Retinal pigment epithelial cell (primary cell): ENCODE measurements at regions not wholly inside any gene's neighbourhood (a gene's known extent, or its start where the extent isn't known, plus 50 kb on each side); places are given as distances from the start of the nearest gene placed in this dataset.
A peak's percentile ranks its signal among the peaks of the same experiment; 100 is the strongest.
"Not testable (repeated sequence)": the region's sequence is repeated elsewhere in the genome, so short reads cannot be mapped to it uniquely, and the experiment has no call there.

Experiments used
- DNase-seq: peaks from one replicate; pipeline ENCODE4 v3.0.0-alpha.2; 2010; ENCODE audit warnings: low read depth
- H3K4me3 ChIP-seq: 2 replicates; pipeline ENCODE4 v1.5.1; 2011; ENCODE audit warnings: mild to moderate bottlenecking, low read length, control low read depth, moderate library complexity
- TF ChIP-seq, protein P1 (sequence below): conservative IDR thresholded peaks from 2 replicates; pipeline ENCODE4 v1.5.1; 2011; ENCODE audit warnings: low read depth, low read length, control low read depth, inconsistent platforms

DNA sequence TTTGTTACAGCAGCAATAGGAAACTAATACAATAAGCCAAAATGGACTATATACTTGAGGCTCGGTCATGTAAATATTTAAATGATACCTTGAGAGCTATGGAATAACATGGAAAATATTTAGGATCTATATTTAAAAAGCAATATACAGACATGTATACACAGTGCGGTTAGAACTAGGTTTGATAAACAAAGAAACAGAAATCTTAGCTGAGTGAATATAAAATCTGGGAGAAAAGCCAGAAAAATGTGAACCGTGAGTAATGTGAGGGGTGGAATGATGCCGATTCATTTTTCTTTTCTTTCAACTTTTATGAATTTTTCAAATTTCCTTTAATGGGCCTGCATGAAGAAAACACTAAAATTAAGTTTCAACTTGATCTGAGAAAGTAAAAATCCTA is 104.1 kb downstream of the ATXN3L start:
- no peak overlapping the region for H3K4me3 ChIP-seq
- DNase-seq, result no peak

DNA sequence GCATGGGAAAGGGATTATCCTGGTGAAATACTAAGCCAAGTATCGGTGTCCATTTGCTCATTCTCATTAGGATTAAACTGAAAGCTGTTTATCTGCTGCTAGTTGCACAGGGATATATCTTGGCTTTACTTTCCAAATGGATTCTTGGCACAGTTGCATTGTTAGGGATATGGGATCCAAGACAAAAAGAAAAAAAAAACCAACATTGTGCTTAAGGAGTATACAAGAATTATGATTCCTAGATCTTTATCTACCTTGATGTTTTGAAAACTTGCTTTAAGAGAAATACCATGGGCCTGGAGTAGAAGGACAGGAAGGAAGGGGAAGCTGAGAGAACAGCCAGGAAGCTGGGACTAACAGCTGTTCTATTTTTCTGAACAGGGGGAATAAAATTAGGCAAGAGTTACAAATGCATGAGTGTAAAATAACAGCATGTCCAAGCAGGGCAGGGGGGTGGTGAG is 107.6 kb downstream of the ATXN3L start:
- no peak overlapping the region for H3K4me3 ChIP-seq
- DNase-seq, result peak; percentile 85
- TF ChIP-seq, protein P1, sequence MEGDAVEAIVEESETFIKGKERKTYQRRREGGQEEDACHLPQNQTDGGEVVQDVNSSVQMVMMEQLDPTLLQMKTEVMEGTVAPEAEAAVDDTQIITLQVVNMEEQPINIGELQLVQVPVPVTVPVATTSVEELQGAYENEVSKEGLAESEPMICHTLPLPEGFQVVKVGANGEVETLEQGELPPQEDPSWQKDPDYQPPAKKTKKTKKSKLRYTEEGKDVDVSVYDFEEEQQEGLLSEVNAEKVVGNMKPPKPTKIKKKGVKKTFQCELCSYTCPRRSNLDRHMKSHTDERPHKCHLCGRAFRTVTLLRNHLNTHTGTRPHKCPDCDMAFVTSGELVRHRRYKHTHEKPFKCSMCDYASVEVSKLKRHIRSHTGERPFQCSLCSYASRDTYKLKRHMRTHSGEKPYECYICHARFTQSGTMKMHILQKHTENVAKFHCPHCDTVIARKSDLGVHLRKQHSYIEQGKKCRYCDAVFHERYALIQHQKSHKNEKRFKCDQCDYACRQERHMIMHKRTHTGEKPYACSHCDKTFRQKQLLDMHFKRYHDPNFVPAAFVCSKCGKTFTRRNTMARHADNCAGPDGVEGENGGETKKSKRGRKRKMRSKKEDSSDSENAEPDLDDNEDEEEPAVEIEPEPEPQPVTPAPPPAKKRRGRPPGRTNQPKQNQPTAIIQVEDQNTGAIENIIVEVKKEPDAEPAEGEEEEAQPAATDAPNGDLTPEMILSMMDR, result no peak

More for the DNA sequence above, 104.1 kb downstream of the ATXN3L start:
- TF ChIP-seq, protein P1, result no peak

DNA sequence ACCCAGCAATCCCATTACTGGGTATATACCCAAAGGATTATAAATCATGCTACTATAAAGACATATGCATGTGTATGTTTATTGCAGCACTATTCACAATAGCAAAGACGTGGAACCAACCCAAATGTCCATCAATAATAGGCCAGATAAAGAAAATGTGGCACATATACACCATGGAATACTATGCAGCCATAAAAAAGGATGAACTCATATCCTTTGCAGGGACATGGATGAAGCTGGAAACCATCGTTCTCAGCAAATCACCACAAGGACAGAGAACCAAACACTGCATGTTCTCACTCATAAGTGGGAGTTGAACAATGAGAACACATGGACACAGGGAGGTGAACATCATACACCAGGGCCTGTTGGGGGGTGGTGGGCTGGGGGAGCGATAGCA is 109.7 kb downstream of the ATXN3L start:
- not testable (repeated sequence) for DNase-seq, H3K4me3 ChIP-seq

DNA sequence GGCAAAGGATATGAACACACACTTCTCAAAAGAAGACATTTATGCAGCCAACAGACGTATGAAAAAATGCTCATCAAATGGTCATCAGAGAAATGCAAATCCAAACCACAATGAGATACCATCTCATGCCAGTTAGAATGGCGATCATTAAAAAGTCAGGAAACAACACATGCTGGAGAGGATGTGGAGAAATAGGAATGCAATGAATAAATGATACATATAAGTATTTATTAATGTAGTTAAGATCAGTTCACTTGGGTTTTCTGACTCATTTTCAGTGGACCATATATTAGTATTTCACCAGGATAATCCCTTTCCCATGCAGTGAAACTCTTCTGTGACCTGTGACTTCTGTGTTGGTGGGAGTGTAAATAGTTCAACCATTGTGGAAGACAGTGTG is 110.1 kb downstream of the ATXN3L start:
- H3K4me3 ChIP-seq, DNase-seq: not testable (repeated sequence)

DNA sequence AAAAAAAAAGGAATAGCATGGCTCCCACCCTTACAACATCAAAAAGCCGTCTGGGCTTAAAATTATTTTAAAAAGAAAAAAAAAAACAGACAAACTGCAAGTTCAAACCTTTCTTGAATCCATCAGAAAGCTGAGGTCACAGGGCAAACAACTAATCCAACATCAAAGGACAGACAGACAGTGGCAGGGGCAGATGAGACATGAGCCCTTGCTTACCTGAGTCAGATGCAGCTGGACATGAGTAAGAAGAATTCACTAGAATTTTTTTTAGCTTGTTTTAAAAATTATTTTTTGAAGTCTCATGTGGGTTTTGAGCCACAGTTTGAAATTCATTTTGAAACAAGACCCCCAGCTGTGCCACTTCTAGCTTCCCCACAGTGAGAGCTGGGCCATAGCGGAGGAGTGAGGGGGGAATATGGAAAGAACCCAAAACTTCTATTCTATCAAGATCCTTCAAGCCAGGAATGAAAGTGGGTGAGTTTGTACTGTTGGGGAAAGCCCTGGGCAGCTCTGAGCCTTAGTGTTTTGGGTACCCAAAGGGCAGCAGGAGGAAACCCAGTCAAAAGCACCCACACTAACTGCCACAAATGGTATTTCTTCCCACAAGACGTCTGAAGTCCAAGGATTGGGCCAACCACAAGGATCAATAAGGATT is 111.4 kb downstream of the ATXN3L start:
- DNase-seq, result no peak
- TF ChIP-seq, protein P1, result no peak
- H3K4me3 ChIP-seq, result no peak overlapping the region

DNA sequence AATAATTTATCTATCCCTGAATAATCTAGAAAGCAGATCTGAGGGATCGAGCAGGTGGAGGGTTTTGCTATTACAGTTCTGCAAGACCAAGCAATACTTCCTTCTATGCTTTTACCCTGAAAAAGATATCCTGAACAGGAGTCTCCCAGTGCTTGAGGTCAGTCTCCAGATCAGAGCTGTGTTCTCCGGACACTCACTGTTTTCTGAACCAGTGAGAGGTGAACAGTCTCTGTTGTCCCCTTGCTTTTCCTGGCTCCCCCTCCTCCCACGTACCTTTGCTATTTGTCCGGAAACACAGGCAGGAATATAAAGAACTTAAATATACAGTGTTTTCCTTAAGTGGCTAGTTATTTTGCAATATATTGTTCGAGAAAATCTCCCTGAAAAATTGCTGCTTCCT is 116.6 kb downstream of the ATXN3L start:
- no peak overlapping the region for H3K4me3 ChIP-seq
- DNase-seq, result no peak
- TF ChIP-seq, protein P1, result no peak

DNA sequence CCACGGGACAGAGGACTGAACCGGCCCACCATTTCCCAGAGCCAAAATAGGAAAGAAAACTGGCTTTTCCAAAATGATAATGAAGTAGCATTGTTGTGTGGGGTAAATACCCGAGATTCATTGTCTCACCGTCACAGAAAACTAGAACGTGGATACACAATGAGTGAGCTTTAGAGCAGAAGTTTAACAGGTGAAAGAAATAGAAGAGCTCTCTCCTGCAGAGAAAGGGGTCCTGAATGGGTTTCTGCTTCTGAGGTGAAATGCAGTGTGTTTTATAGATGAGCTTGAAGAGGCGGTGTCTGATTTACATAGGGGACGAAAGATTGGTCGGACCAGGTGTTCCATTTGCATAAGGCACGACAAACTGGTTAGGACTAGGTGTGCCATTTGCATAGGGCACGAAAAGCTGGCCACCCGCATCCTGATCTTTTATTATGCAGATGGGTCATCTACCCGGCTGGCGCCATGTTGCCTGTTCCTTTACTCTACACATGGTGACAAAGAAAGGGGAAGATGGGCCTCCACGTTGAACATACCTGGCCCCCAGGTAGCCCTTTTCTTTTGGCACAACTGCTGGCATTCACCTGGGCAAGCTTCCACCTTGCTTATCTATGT is 118.1 kb downstream of the ATXN3L start:
- TF ChIP-seq, protein P1, result no peak
- no peak for DNase-seq
- no peak overlapping the region for H3K4me3 ChIP-seq

DNA sequence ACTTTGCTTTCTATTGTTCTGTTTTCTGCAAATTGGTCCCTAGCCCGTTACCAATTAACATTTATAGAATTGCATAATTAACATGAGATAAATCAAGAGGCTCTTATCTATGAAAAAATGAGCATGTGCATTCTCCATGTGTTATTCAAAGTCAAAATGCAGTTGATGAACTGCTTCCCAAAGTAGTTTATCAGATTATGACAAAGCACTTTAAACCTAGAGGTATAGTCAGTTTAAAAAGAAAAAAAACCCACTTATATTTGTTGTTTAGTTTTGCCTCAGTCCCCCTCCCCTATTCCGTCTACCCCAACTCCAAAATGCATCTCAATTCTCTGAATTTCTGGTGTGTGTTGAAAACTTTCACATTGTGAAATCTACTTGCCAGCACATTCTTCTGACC is 119.5 kb downstream of the ATXN3L start:
- DNase-seq, result no peak
- H3K4me3 ChIP-seq, result no peak overlapping the region
- TF ChIP-seq, protein P1, result no peak
